Stimulated activated CD4-positive, alpha-beta T cell treated with anti-CD3 and anti-CD28 coated beads, Interleukin-15, amount 100 ng/mL, for 48 hours (primary cell): ENCODE measurements at regions not wholly inside any gene's neighbourhood (a gene's known extent, or its start where the extent isn't known, plus 50 kb on each side); places are given as distances from the start of the nearest gene placed in this dataset.
"Not testable (repeated sequence)": the region's sequence is repeated elsewhere in the genome, so short reads cannot be mapped to it uniquely, and the experiment has no call there.

Experiments
- DNase-seq, 2 donors: peaks; one replicate each; pipeline ENCODE4 v3.0.0-alpha.2; 2020; ENCODE audit warnings: low read depth in 2 of 2

GRCh38 chr18:54662986-54663385, 71.9 kb downstream of the DYNAP start:
- no peak for DNase-seq

- not testable (repeated sequence) for DNase-seq
Observed at GRCh38 chr18:54669701-54670100, 78.7 kb downstream of the DYNAP start.

GRCh38 chr18:54671291-54671881, 80.3 kb downstream of the DYNAP start:
- no peak for DNase-seq

GRCh38 chr18:54672109-54672508, 81.1 kb downstream of the DYNAP start:
- no peak for DNase-seq

GRCh38 chr18:54672846-54673475, 81.9 kb downstream of the DYNAP start:
- no peak for DNase-seq

GRCh38 chr18:54673936-54674335, 82.9 kb downstream of the DYNAP start:
- DNase-seq, result no peak

GRCh38 chr18:54675076-54675475, 84.0 kb downstream of the DYNAP start:
- no peak for DNase-seq

GRCh38 chr18:54679318-54680149, 88.5 kb downstream of the DYNAP start:
- DNase-seq, result no peak

GRCh38 chr18:54684784-54685183, 93.7 kb downstream of the DYNAP start:
- no peak for DNase-seq

GRCh38 chr18:54689319-54689718, 98.3 kb downstream of the DYNAP start:
- no peak for DNase-seq

- no peak for DNase-seq
Observed at GRCh38 chr18:54690198-54690597, 99.2 kb downstream of the DYNAP start.

- DNase-seq, result no peak
Observed at GRCh38 chr18:54692463-54692862, 101.4 kb downstream of the DYNAP start.

- DNase-seq, result no peak
Observed at GRCh38 chr18:54696616-54697293, 105.7 kb downstream of the DYNAP start.

GRCh38 chr18:54700580-54700979, 109.5 kb downstream of the DYNAP start:
- DNase-seq, result no peak

- DNase-seq, result no peak
Observed at GRCh38 chr18:54702686-54703085, 111.6 kb downstream of the DYNAP start.

- DNase-seq, result no peak
Observed at GRCh38 chr18:54710074-54710899, 118.0 kb upstream of the RAB27B start.

GRCh38 chr18:54710900-54711281, 117.4 kb upstream of the RAB27B start:
- DNase-seq, result no peak

GRCh38 chr18:54712306-54712705, 116.0 kb upstream of the RAB27B start:
- DNase-seq, result peak in 1 of 2 donors; percentile 3

GRCh38 chr18:54712758-54713157, 115.5 kb upstream of the RAB27B start:
- no peak for DNase-seq

- no peak for DNase-seq
Observed at GRCh38 chr18:54713386-54713785, 114.9 kb upstream of the RAB27B start.

GRCh38 chr18:54714851-54715250, 113.4 kb upstream of the RAB27B start:
- no peak for DNase-seq

- no peak for DNase-seq
Observed at GRCh38 chr18:54716586-54716985, 111.7 kb upstream of the RAB27B start.
